AG04449 (cell line): ENCODE measurements at regions not wholly inside any gene's neighbourhood (a gene's known extent, or its start where the extent isn't known, plus 50 kb on each side); places are given as distances from the start of the nearest gene placed in this dataset.

Experiments
- CTCF ChIA-PET: fragments of 350-600 bp; formaldehyde crosslinking; extraction: SDS; loops from one replicate; lab custom pipeline; 2021; ENCODE audit warnings: antibody characterized with exemption; lab: Yijun Ruan, JAX
- POLR2A ChIA-PET: fragments of 400-600, 350-600 bp; formaldehyde crosslinking; extraction: SDS; loops from one replicate; lab custom pipeline; 2020; ENCODE audit warnings: antibody characterized with exemption, inconsistent platforms; lab: Yijun Ruan, JAX
- DNase-seq: peaks from one replicate; pipeline ENCODE4 v3.0.0-alpha.2; 2010; ENCODE audit warnings: low read depth, low spot score
- H3K4me3 ChIP-seq: 2 replicates; pipeline ENCODE4 v1.5.1; 2011; ENCODE audit warnings: low read depth, mild to moderate bottlenecking, control low read depth, low read length
- CTCF ChIP-seq: IDR thresholded peaks from one replicate; pipeline ENCODE4 v1.5.1; 2011; ENCODE audit warnings: mild to moderate bottlenecking, moderate library complexity, low read length, control low read depth, inconsistent platforms; ENCODE audit not compliant: insufficient read depth; ENCODE audit errors: missing control alignments

DNA sequence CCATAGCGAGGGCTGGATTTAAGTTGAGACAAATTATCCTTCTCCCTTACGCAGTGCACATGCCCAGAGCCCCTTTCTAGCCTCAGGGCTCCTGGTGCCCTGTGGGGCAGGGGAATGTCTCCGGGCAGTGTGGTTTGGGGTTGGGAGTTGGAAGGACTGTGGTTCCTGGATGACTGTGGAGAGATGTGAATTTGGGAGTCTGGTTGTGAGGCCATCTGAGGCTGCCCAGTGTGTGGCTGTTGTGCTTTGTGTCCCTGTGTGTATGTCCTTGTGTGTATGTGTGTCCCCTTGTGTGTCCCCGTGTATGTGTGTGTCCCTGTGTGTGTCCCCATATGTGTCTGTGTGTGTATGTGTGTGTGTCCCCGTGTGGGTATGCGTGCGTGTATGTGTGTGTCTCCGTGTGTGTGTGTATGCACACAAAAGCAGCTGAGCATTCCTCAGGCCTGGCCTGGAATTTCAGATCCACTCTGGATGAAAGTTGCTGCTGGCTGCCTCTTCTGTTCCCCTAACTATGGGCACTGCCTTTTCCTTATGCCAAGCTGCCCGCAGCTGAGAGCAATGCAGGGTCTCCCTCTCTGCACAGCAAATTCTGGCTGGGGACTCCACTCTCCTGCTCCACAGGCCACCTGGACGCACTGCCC, 65.4 kb downstream of the UBIAD1 start:
- H3K4me3 ChIP-seq = no peak overlapping the region
- ChIA-PET POLR2A (no interaction called here), CTCF (interaction anchor here (0.7 to 1.9 kb wide), 3 partner anchors 27 to 305 kb away, joined by 3 to 7 read pairs (median 4); no protein-coding TSS in a partner anchor)
- DNase-seq = no peak
- TF ChIP-seq CTCF = no peak

DNA sequence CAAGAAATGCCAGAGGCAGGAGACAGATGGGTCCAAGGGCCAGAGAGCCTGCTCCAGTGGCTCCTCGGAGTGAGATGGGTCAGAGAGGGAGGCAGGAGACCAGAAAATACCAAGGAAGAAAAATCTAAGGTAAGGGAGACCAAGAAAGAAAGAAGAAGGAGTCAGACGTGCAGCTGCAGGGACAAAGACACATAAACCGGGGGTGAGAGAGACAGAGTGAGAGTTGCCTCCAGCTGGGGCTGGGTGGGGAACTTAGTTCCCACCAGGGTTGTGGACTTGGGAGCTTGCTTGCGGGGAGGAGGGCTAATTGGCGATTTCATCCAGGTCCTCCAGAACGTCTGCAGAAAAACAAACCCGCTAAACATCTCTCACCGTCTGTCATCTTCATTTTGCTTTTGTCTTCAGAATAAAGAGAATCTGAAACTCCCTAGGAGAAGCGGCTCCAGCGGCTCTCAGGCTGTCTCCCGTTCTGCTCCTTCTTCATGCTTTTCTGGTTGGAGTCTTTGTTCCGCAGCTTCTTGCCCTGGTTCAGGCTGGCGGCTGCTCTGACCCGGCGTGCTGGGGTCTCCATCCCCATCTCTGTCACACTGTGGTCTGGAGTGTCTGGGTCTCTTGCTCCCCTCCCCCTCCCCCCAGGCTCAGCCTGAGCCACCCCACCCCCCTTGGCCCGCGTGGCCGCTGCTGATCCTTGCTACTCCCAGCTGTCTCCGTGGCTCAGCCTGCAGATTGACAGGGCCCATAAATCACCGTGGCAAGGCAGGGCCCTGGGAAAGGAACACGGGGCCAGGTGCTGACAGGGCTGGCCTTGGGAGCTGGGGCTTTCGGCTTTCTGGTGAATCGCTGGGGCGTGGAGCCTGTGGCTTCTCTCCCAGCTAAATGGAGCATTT, 66.6 kb downstream of the UBIAD1 start:
- ChIA-PET POLR2A (no interaction called here), CTCF (interaction anchor here (1.2 kb wide), 1 partner anchor 303 kb away, joined by 3 read pairs; no protein-coding TSS in a partner anchor)
- DNase-seq = no peak
- H3K4me3 ChIP-seq = no peak overlapping the region
- no peak for TF ChIP-seq CTCF

GRCh38 chr1:11340233-11340632, 67.2 kb downstream of the UBIAD1 start:
- ChIA-PET CTCF (interaction anchor here (1.2 kb wide), 1 partner anchor 302 kb away, joined by 3 read pairs; no protein-coding TSS in a partner anchor), POLR2A (no interaction called here)
- no peak for TF ChIP-seq CTCF

DNA sequence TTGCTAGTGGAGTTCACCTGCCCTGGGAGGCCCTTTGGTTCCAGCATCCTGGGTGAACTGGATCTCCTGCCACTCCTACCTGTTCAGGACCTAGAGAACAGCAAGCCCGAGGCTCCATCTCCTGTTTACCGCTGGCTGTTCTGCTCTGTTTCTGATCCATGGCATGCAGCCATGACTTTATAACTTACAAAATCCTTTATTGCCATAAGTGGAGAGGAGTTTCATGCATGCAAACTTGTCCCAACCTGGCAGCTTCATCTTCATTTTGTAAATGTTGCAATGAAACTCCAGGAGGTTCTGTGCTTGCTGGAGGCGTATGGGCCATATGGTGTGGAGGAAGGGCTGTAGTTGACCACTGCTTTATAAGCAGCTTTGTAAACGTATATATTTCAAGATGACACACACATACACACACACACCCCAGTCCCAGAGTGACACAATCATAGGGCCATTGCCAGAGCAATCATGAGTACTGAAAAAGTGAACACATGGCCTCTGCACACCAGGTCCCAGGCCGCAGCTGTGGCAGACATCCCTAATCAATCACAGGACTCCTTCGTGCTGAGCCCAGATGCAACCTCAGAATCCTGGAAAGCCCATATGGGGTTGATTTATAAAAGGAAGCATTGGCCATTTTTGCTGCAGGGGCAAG, 69.0 kb downstream of the UBIAD1 start:
- no peak for DNase-seq
- no peak overlapping the region for H3K4me3 ChIP-seq
- CTCF ChIA-PET = no interaction called here
- POLR2A ChIA-PET = no interaction called here
- TF ChIP-seq CTCF = no peak

More at GRCh38 chr1:11340233-11340632, 67.2 kb downstream of the UBIAD1 start:
- no peak for DNase-seq
- H3K4me3 ChIP-seq = no peak overlapping the region

- no peak overlapping the region for H3K4me3 ChIP-seq
- no peak for TF ChIP-seq CTCF
- DNase-seq = no peak
- ChIA-PET CTCF (no interaction called here), POLR2A (no interaction called here)
Observed at GRCh38 chr1:11342621-11343032, 69.6 kb downstream of the UBIAD1 start.
